ENCODE measurements at regions not wholly inside any gene's neighbourhood (a gene's known extent, or its start where the extent isn't known, plus 50 kb on each side); places are given as distances from the start of the nearest gene placed in this dataset.

- no peak for DNase-seq (ENCODE audit: low read depth, low spot score)
- H3K27ac ChIP-seq: no peak overlapping the region
Measured at GRCh38 chrX:109312757-109313156, 169.1 kb downstream of the GUCY2F start.

GRCh38 chrX:109310031-109310430 lies 171.9 kb downstream of the GUCY2F start:
- H3K27ac ChIP-seq: no peak overlapping the region
- DNase-seq (ENCODE audit: low read depth, low spot score): no peak

- H3K27ac ChIP-seq: no peak overlapping the region
- DNase-seq (ENCODE audit: low read depth, low spot score): no peak
Measured at GRCh38 chrX:109301177-109301576, 180.7 kb downstream of the GUCY2F start.

GRCh38 chrX:109300415-109300814 lies 181.5 kb downstream of the GUCY2F start:
- no peak for DNase-seq (ENCODE audit: low read depth, low spot score)
- no peak overlapping the region for H3K27ac ChIP-seq

GRCh38 chrX:109299091-109299490 lies 182.8 kb downstream of the GUCY2F start:
- no peak overlapping the region for H3K27ac ChIP-seq
- DNase-seq (ENCODE audit: low read depth, low spot score): no peak

GRCh38 chrX:109294097-109294814 lies 187.6 kb downstream of the GUCY2F start:
- peak; percentile 34 for DNase-seq (ENCODE audit: low read depth, low spot score)
- H3K27ac ChIP-seq: no peak overlapping the region

- no peak overlapping the region for H3K27ac ChIP-seq
- DNase-seq (ENCODE audit: low read depth, low spot score): no peak
Measured at GRCh38 chrX:109283870-109284269, 198.0 kb downstream of the GUCY2F start.

- H3K27ac ChIP-seq: no peak overlapping the region
- no peak for DNase-seq (ENCODE audit: low read depth, low spot score)
Measured at GRCh38 chrX:109281483-109282275, 200.2 kb downstream of the GUCY2F start.

GRCh38 chrX:109274806-109275205 lies 207.1 kb downstream of the GUCY2F start:
- H3K27ac ChIP-seq: no peak overlapping the region
- no peak for DNase-seq (ENCODE audit: low read depth, low spot score)

- H3K27ac ChIP-seq: peak overlapping the region; percentile 39
- peak; percentile 88 for DNase-seq (ENCODE audit: low read depth, low spot score)
Measured at GRCh38 chrX:109270580-109271484, 211.1 kb downstream of the GUCY2F start.

GRCh38 chrX:109268340-109268739 lies 213.5 kb downstream of the GUCY2F start:
- no peak overlapping the region for H3K27ac ChIP-seq
- peak; percentile 33 for DNase-seq (ENCODE audit: low read depth, low spot score)

GRCh38 chrX:109266034-109266433 lies 215.9 kb downstream of the GUCY2F start:
- no peak overlapping the region for H3K27ac ChIP-seq
- DNase-seq (ENCODE audit: low read depth, low spot score): no peak

GRCh38 chrX:109264878-109265277 lies 217.0 kb downstream of the GUCY2F start:
- DNase-seq (ENCODE audit: low read depth, low spot score): no peak
- H3K27ac ChIP-seq: no peak overlapping the region

GRCh38 chrX:109261279-109261678 lies 220.6 kb downstream of the GUCY2F start:
- no peak for DNase-seq (ENCODE audit: low read depth, low spot score)
- H3K27ac ChIP-seq: no peak overlapping the region

GRCh38 chrX:109252789-109253188 lies 229.1 kb downstream of the GUCY2F start:
- H3K27ac ChIP-seq: no peak overlapping the region
- DNase-seq (ENCODE audit: low read depth, low spot score): no peak

GRCh38 chrX:109218761-109219160 lies 263.1 kb downstream of the GUCY2F start:
- no peak overlapping the region for H3K27ac ChIP-seq
- no peak for DNase-seq (ENCODE audit: low read depth, low spot score)

- DNase-seq (ENCODE audit: low read depth, low spot score): no peak
- H3K27ac ChIP-seq: no peak overlapping the region
Measured at GRCh38 chrX:109199726-109200125, 282.2 kb downstream of the GUCY2F start.

GRCh38 chrX:109190542-109190941 lies 291.3 kb downstream of the GUCY2F start:
- H3K27ac ChIP-seq: no peak overlapping the region
- no peak for DNase-seq (ENCODE audit: low read depth, low spot score)

GRCh38 chrX:109187473-109188168 lies 294.3 kb downstream of the GUCY2F start:
- H3K27ac ChIP-seq: no peak overlapping the region

GRCh38 chrX:109186939-109187338 lies 294.9 kb downstream of the GUCY2F start:
- no peak for DNase-seq (ENCODE audit: low read depth, low spot score)

More at GRCh38 chrX:109187473-109188168, 294.3 kb downstream of the GUCY2F start:
- no peak for DNase-seq (ENCODE audit: low read depth, low spot score)

More at GRCh38 chrX:109186939-109187338, 294.9 kb downstream of the GUCY2F start:
- H3K27ac ChIP-seq: no peak overlapping the region
